Fibroblast of the aortic adventitia (primary cell): ENCODE measurements at regions not wholly inside any gene's neighbourhood (a gene's known extent, or its start where the extent isn't known, plus 50 kb on each side); places are given as distances from the start of the nearest gene placed in this dataset.

Experiments used
- DNase-seq: peaks from one replicate; pipeline ENCODE4 v3.0.0-alpha.2; 2010; ENCODE audit warnings: low read depth
- H3K4me3 ChIP-seq: 2 replicates; pipeline ENCODE4 v1.5.1; 2011; ENCODE audit warnings: low read depth, mild to moderate bottlenecking, control low read depth, low read length, moderate library complexity
- CTCF ChIP-seq: IDR thresholded peaks from 2 replicates; pipeline ENCODE4 v1.5.1; 2011; ENCODE audit warnings: mild to moderate bottlenecking, low read length, control low read depth, inconsistent platforms; ENCODE audit not compliant: insufficient read depth

GRCh38 chr1:200474633-200475032 is 64.8 kb upstream of the ZNF281 start:
- DNase-seq, result no peak
- no peak overlapping the region for H3K4me3 ChIP-seq
- no peak for TF ChIP-seq CTCF

GRCh38 chr1:200473698-200474371 is 64.0 kb upstream of the ZNF281 start:
- no peak for TF ChIP-seq CTCF
- peak overlapping the region; percentile 4 for H3K4me3 ChIP-seq
- peak; percentile 57 for DNase-seq

- DNase-seq, result no peak
- no peak for TF ChIP-seq CTCF
- no peak overlapping the region for H3K4me3 ChIP-seq
Observed at GRCh38 chr1:200471739-200472138, 61.9 kb upstream of the ZNF281 start.

GRCh38 chr1:200468264-200469001 is 58.6 kb upstream of the ZNF281 start:
- H3K4me3 ChIP-seq, result no peak overlapping the region
- DNase-seq, result no peak
- no peak for TF ChIP-seq CTCF

- H3K4me3 ChIP-seq, result no peak overlapping the region
- DNase-seq, result no peak
- TF ChIP-seq CTCF, result no peak
Observed at GRCh38 chr1:200464784-200465400, 55.1 kb upstream of the ZNF281 start.
